Suprapubic skin (tissue), 4 donors: ENCODE measurements at regions not wholly inside any gene's neighbourhood (a gene's known extent, or its start where the extent isn't known, plus 50 kb on each side); places are given as distances from the start of the nearest gene placed in this dataset.
"Not testable (repeated sequence)": the region's sequence is repeated elsewhere in the genome, so short reads cannot be mapped to it uniquely, and the experiment has no call there.

ENCODE experiments used
- POLR2A ChIP-seq, 2 donors: fragments of 450-650 bp; IDR thresholded peaks; one replicate each; pipeline ENCODE4 v1.6.1; 2017; ENCODE audit warnings: antibody characterized with exemption in 2 of 2, mild to moderate bottlenecking in 2 of 2, moderate library complexity in 2 of 2
- POLR2AphosphoS5 ChIP-seq, 3 donors: sonication (generic); formaldehyde crosslinking; IDR thresholded peaks; one replicate each; pipeline ENCODE4 v1.6.1; 2017; ENCODE audit warnings: antibody characterized with exemption in 3 of 3

GRCh38 chr9:65385655-65386024 is 100.6 kb upstream of the FOXD4L5 start:
- TF ChIP-seq POLR2A, POLR2AphosphoS5 (IDR thresholded peaks at IDR 0.05): not testable (repeated sequence)
